ENCODE measurements at regions not wholly inside any gene's neighbourhood (a gene's known extent, or its start where the extent isn't known, plus 50 kb on each side); places are given as distances from the start of the nearest gene placed in this dataset.

DNA sequence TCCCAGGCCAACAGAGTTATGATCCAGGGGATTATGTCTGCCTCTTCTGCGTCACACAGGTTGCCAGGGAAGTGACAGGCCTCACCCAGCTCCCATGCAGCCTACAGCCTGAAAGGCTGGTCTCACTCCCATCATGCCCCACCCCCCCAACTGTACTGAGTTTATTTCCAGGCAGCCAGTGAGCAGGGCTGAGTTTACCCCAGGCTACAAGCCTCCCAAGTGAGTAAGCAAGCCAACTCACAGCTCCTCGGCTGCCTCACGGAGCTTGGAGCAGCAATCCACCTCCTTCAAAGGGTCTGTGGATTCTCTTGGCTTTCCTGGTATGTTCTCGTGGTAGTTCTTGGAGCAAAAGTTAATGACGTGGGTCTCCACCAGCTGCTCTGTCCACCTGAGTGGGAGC lies 1147.6 kb upstream of the ADGRL4 start:
- Histone ChIP-seq H2BK5ac (ENCODE audit: low read depth, low read length) (no peak overlapping the region), H3K36me3 (ENCODE audit: control insufficient read depth in 2 of 4, insufficient read depth in 4 of 4, low read length in 3 of 4) (no peaks in the 10 kb centered on the region), H4K8ac (ENCODE audit: extremely low read depth, insufficient read depth, low read length) (no peak overlapping the region), H3K79me2 (ENCODE audit: control insufficient read depth in 1 of 2, insufficient read depth in 2 of 2, low read length in 2 of 2) (no peaks in the 10 kb centered on the region), H4K5ac (ENCODE audit: insufficient read length, low read depth, low read length) (no peak overlapping the region), H3K56ac (replicated peaks; ENCODE audit: insufficient read length, low read depth, low read length) (no peak overlapping the region), H3K4ac (replicated peaks; ENCODE audit: insufficient read length, low read depth, low read length) (no peak overlapping the region), H3K9me3 (ENCODE audit: insufficient read depth in 2 of 2, low read depth in 1 of 2, low read length in 1 of 2) (no peaks in the 10 kb centered on the region), H3K9ac (replicated peaks in 1 of 4; ENCODE audit: extremely low read depth in 1 of 4, low read depth in 3 of 4, low read length in 3 of 4) (no peak overlapping the region), H2BK12ac (ENCODE audit: low read depth, low read length) (no peak overlapping the region), H2BK15ac (ENCODE audit: low read length) (no peak overlapping the region), H2BK20ac (ENCODE audit: low read length) (no peak overlapping the region), H3K23me2 (ENCODE audit: low read depth, low read length) (no peaks in the 10 kb centered on the region), H4K20me1 (replicated peaks in 1 of 2; ENCODE audit: control insufficient read depth in 1 of 2, insufficient read depth in 2 of 2, low read length in 2 of 2) (no peaks in the 10 kb centered on the region), H3K27ac (ENCODE audit: low read depth, low read length) (no peak overlapping the region), H4K91ac (replicated peaks; ENCODE audit: insufficient read length, low read length) (no peak overlapping the region), H3K18ac (ENCODE audit: extremely low read depth, low read length) (no peak overlapping the region), H3K4me2 (ENCODE audit: insufficient read depth in 1 of 2, low read depth in 2 of 2, low read length in 2 of 2) (no peak overlapping the region), H2AK5ac (ENCODE audit: low read depth, low read length) (no peak overlapping the region), H3K79me1 (ENCODE audit: low read depth, low read length) (no peaks in the 10 kb centered on the region), H2BK120ac (replicated peaks; ENCODE audit: low read depth, low read length) (no peak overlapping the region), H3K14ac (ENCODE audit: insufficient read length) (no peak overlapping the region), H3K27me3 (replicated peaks in 1 of 4; ENCODE audit: control insufficient read depth in 3 of 4, extremely low read depth in 1 of 4, insufficient read depth in 3 of 4, low read length in 3 of 4) (no peaks in the 10 kb centered on the region), H2AFZ (ENCODE audit: low read length) (0 out of 2 replicates have a peak overlapping the region, but pooled peaks have one; percentile 70), H3K4me3 (ENCODE audit: extremely low read depth in 1 of 4, insufficient read depth in 2 of 4, low read depth in 3 of 4, low read length in 4 of 4) (no peak overlapping the region), H3K23ac (ENCODE audit: insufficient read length) (no peak overlapping the region), H3K4me1 (replicated peaks in 1 of 4; ENCODE audit: control insufficient read depth in 3 of 4, insufficient read depth in 4 of 4, low read length in 3 of 4) (peaks cover 0 to 6% (median 0%) of the 10 kb centered on the region in 4 experiments; a peak in 2 of 7 replicates)
- ChIA-PET CTCF (ENCODE audit: partially characterized antibody) (interaction anchor here (0.6 to 4.3 kb wide), 11 partner anchors 13 to 613 kb away, joined by 3 to 36 read pairs (median 3); no protein-coding TSS in a partner anchor), POLR2A (ENCODE audit: partially characterized antibody) (no interaction called here)
- 96% methylated on average over 5 of the region's 5 CpGs; no CpG with 5 or more reads in 1 of the 2 experiments for WGBS, 2 experiments (ENCODE audit: extremely low coverage in 1 of 2, insufficient coverage in 1 of 2, insufficient read length in 1 of 2, insufficient replicate concordance in 2 of 2, low coverage in 1 of 2, low lambda C conversion rate in 2 of 2, missing lambda C conversion rate in 1 of 2)
- FAIRE-seq (no peak), DNase-seq (ENCODE audit: low read depth in 1 of 2, low spot score in 2 of 2) (no peak)
- TF ChIP-seq POLR2A (IDR thresholded peaks at IDR 0.05; ENCODE audit: control extremely low read depth in 1 of 2, low read depth in 2 of 2, low read length in 2 of 2) (no peak), TEAD4 (IDR thresholded peaks at IDR 0.05; ENCODE audit: low read depth, low read length) (no peak), BACH1 (IDR thresholded peaks at IDR 0.05; ENCODE audit: low read length) (no peak), EP300 (IDR thresholded peaks at IDR 0.05; ENCODE audit: borderline replicate concordance in 1 of 2, low read depth in 2 of 2, low read length in 2 of 2) (no peak), EZH2 (IDR thresholded peaks at IDR 0.05; ENCODE audit: low read depth, low read length, severe bottlenecking) (no peak), BCL11A (IDR thresholded peaks at IDR 0.05; ENCODE audit: low read depth in 2 of 2, low read length in 2 of 2) (no peak), HDAC2 (IDR thresholded peaks at IDR 0.05; ENCODE audit: borderline replicate concordance in 1 of 2, low read depth in 2 of 2, low read length in 2 of 2) (no peak), CEBPB (IDR thresholded peaks at IDR 0.05; ENCODE audit: low read depth, low read length) (no peak), GTF2F1 (IDR thresholded peaks at IDR 0.05; ENCODE audit: borderline replicate concordance, low read depth, low read length) (no peak), SUZ12 (IDR thresholded peaks at IDR 0.05; ENCODE audit: low read length) (no peak), SIN3A (conservative IDR thresholded peaks at IDR 0.05 in 1 of 2, IDR thresholded peaks at IDR 0.05 in 1 of 2; ENCODE audit: low read depth in 1 of 2, low read length in 2 of 2) (no peak), CREB1 (IDR thresholded peaks at IDR 0.05) (no peak), SAP30 (IDR thresholded peaks at IDR 0.05; ENCODE audit: insufficient read depth, insufficient replicate concordance, low read length) (no peak), NRF1 (IDR thresholded peaks at IDR 0.05; ENCODE audit: low read depth, low read length) (no peak), RBBP5 (IDR thresholded peaks at IDR 0.05; ENCODE audit: borderline replicate concordance, low read depth, low read length) (no peak)

All from H1 (cell line).